D721Med (cell line): ENCODE measurements at regions not wholly inside any gene's neighbourhood (a gene's known extent, or its start where the extent isn't known, plus 50 kb on each side); places are given as distances from the start of the nearest gene placed in this dataset.

ENCODE experiments used
- DNase-seq: peaks from one replicate; pipeline ENCODE4 v3.0.0; 2011; ENCODE audit warnings: low spot score; ENCODE audit not compliant: insufficient read length
- FAIRE-seq: peaks from 2 replicates; lab custom pipeline; 2011; peaks lifted over from hg19 to GRCh38; lab: Jason Lieb, UNC
- TF ChIP-seq, protein P1 (sequence below): IDR thresholded peaks from 2 replicates; pipeline ENCODE4 v1.5.1; 2012; ENCODE audit warnings: mild to moderate bottlenecking, control low read depth; ENCODE audit not compliant: insufficient read depth; ENCODE audit errors: missing control alignments

- FAIRE-seq (no peak), DNase-seq (no peak)
- TF ChIP-seq, protein P1, sequence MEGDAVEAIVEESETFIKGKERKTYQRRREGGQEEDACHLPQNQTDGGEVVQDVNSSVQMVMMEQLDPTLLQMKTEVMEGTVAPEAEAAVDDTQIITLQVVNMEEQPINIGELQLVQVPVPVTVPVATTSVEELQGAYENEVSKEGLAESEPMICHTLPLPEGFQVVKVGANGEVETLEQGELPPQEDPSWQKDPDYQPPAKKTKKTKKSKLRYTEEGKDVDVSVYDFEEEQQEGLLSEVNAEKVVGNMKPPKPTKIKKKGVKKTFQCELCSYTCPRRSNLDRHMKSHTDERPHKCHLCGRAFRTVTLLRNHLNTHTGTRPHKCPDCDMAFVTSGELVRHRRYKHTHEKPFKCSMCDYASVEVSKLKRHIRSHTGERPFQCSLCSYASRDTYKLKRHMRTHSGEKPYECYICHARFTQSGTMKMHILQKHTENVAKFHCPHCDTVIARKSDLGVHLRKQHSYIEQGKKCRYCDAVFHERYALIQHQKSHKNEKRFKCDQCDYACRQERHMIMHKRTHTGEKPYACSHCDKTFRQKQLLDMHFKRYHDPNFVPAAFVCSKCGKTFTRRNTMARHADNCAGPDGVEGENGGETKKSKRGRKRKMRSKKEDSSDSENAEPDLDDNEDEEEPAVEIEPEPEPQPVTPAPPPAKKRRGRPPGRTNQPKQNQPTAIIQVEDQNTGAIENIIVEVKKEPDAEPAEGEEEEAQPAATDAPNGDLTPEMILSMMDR = no peak
Measured at GRCh38 chr5:105903069-105903468, 1767.7 kb downstream of the EFNA5 start.

- DNase-seq = no peak
- FAIRE-seq = no peak
- TF ChIP-seq, protein P1 = no peak
Measured at GRCh38 chr5:105899726-105900125, 1771.0 kb downstream of the EFNA5 start.

DNA sequence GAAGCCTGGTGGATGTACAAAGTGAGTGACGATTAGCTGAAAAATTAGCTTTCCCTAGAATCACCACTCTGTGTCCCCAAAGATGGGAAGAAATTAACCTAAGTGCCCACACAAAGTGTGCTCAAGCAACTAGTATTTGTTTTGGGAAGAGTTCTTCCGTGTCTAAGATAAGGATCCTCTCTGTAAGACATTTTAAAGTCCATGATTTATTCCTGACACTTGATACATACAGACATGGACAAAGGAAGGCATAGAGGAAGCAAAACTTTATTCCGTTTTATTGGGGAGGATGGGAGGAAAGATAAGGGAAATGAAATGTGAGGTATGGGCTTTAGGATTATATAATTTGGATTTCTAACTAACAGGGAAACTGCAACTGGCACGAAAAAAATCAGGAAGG is 1772.6 kb downstream of the EFNA5 start:
- TF ChIP-seq, protein P1 = no peak
- FAIRE-seq (no peak), DNase-seq (no peak)

DNA sequence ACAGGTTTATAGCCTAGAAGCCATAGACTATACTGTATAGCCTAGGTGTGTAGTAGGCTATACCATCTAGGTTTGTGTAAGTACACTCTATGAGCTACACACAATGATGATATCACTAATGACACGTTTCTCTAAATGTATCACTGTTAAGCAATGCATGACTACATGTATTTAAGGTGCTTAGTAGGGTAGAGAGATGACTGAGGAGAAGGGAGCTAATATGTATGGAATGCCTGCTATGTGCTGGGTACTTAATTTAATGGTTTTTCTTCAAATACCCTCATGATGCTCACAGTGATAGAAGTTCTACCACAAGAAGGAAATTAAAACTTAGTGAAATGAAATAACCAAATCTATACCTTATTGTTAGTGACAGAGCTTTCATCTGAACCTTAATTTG is 1785.5 kb downstream of the EFNA5 start:
- FAIRE-seq (no peak), DNase-seq (no peak)
- TF ChIP-seq, protein P1 = no peak

DNA sequence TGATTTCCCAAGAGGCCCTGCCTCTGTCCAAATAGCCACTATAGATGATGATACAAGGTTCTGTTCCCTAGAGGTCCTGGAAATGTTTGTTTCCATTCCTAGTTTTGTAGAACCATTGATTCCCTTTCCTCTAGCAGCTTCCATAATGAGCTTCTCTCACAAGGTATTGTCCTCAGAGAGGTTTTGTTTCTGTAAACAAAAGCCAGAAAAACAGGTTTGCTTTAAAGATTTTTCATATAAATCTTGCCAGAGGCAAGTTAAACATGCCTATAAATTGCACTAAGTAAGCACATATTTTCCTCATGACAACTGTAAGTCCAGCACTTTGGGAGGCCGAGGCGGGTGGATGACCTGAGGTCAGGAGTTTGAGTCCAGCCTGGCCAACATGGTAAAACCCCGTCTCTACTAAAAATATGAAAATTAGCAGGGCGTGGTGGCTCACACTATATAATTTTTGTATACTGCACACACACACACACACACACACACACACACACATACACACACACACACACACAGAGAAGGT is 1787.7 kb downstream of the EFNA5 start:
- no peak for DNase-seq
- FAIRE-seq = no peak
- TF ChIP-seq, protein P1 = no peak

DNA sequence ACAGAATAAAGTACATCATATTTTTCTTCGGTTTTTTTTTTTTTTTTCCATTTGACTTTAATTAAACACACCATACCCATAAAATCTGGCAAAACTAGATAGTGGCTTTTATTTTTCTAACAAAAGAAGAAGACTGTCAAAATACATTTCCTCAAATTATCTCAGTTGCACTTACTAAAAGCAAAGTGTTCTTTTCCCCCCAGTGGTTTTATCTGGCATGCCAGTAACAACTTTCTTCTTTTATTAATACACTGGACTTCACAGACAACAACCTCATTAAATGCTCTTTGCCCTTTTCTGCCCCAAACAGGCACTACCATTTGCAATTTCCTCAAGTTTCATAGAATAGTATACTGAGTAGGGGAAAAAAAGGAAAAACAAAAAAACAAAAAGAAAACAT is 1792.3 kb downstream of the EFNA5 start:
- FAIRE-seq (no peak), DNase-seq (no peak)
- TF ChIP-seq, protein P1 = no peak

- no peak for FAIRE-seq
- no peak for DNase-seq
- TF ChIP-seq, protein P1 = no peak
Measured at GRCh38 chr5:105877592-105877991, 1793.1 kb downstream of the EFNA5 start.
